Neural cell (in vitro differentiated cells): ENCODE measurements at regions not wholly inside any gene's neighbourhood (a gene's known extent, or its start where the extent isn't known, plus 50 kb on each side); places are given as distances from the start of the nearest gene placed in this dataset.

Source experiments
- H2AFZ ChIP-seq: fragments of 200-600, 300-800 bp; sonication (generic), shearing (Covaris generic); 2 replicates; pipeline ENCODE4 v1.6.0; 2014; ENCODE audit warnings: low read depth, mild to moderate bottlenecking, antibody characterized with exemption, low read length, moderate library complexity
- H3F3A ChIP-seq: fragments of 200-600 bp; shearing (Covaris generic); 2 replicates; pipeline ENCODE4 v1.6.1; 2016; ENCODE audit warnings: mild to moderate bottlenecking, moderate library complexity, mixed read lengths, antibody characterized with exemption, low read length; ENCODE audit not compliant: insufficient read depth, poor library complexity, severe bottlenecking
- H3K27ac ChIP-seq: fragments of 200-600, 300-800 bp; sonication (generic), shearing (Covaris generic); 2 replicates; pipeline ENCODE4 v1.5.1; 2014; ENCODE audit warnings: mild to moderate bottlenecking, low read length, moderate library complexity
- H3K27me3 ChIP-seq: fragments of 300-800, 200-600 bp; sonication (generic), shearing (Covaris generic); 2 replicates; pipeline ENCODE4 v1.6.0; 2014; ENCODE audit warnings: mild to moderate bottlenecking, low read depth, low read length, moderate library complexity; ENCODE audit not compliant: insufficient read depth
- H3K36me3 ChIP-seq: fragments of 300-800, 200-600 bp; sonication (generic), shearing (Covaris generic); 2 replicates; pipeline ENCODE4 v1.5.1; 2014; ENCODE audit warnings: mild to moderate bottlenecking, antibody characterized with exemption, low read length, moderate library complexity; ENCODE audit not compliant: insufficient read depth
- H3K4me2 ChIP-seq: fragments of 300-800, 200-600 bp; sonication (generic), shearing (Covaris generic); 2 replicates; pipeline ENCODE4 v1.6.0; 2014; ENCODE audit warnings: mild to moderate bottlenecking, low read length
- H3K4me3 ChIP-seq: fragments of 300-800, 200-600 bp; sonication (generic), shearing (Covaris generic); 2 replicates; pipeline ENCODE4 v1.5.1; 2014; ENCODE audit warnings: mild to moderate bottlenecking, low read length, moderate library complexity
- H3K79me2 ChIP-seq: fragments of 200-600 bp; shearing (Covaris generic); replicated peaks from 2 replicates; pipeline ENCODE4 v1.6.0; 2014; ENCODE audit warnings: mild to moderate bottlenecking, low read length, moderate library complexity; ENCODE audit not compliant: insufficient read depth
- H3K9ac ChIP-seq: fragments of 300-800, 200-600 bp; sonication (generic), shearing (Covaris generic); 2 replicates; pipeline ENCODE4 v1.6.1; 2016; ENCODE audit warnings: mild to moderate bottlenecking, low read length, mixed read lengths
- H3K9me2 ChIP-seq: fragments of 200-600 bp; shearing (Covaris generic); 2 replicates; pipeline ENCODE4 v1.6.1; 2016; ENCODE audit warnings: mild to moderate bottlenecking, low read length, mixed read lengths; ENCODE audit not compliant: insufficient read depth
- H3K9me3 ChIP-seq: fragments of 200-600, 300-800 bp; sonication (generic), shearing (Covaris generic); 2 replicates; pipeline ENCODE4 v1.6.1; 2016; ENCODE audit warnings: mild to moderate bottlenecking, mixed run types, low read length, moderate library complexity, mixed read lengths
- H4K20me1 ChIP-seq: fragments of 200-600 bp; shearing (Covaris generic); 2 replicates; pipeline ENCODE4 v1.6.1; 2016; ENCODE audit warnings: mild to moderate bottlenecking, mixed run types; ENCODE audit not compliant: insufficient read depth
- CTCF ChIP-seq: fragments of 450-650 bp; IDR thresholded peaks from 2 replicates; pipeline ENCODE4 v1.5.1; 2014; ENCODE audit warnings: antibody characterized with exemption, mild to moderate bottlenecking, moderate library complexity; ENCODE audit not compliant: poor library complexity, severe bottlenecking
- EP300 ChIP-seq: fragments of 450-650 bp; conservative IDR thresholded peaks from 2 replicates; pipeline ENCODE4 v1.6.1; 2014; ENCODE audit warnings: antibody characterized with exemption, mild to moderate bottlenecking, moderate library complexity; ENCODE audit not compliant: poor library complexity, severe bottlenecking
- EZH2 ChIP-seq: fragments of 200-600, 300-800 bp; shearing (Covaris generic), sonication (generic); IDR thresholded peaks from 2 replicates; pipeline ENCODE4 v1.6.1; 2014; ENCODE audit warnings: antibody characterized with exemption, low read length, borderline replicate concordance, mild to moderate bottlenecking; ENCODE audit not compliant: insufficient read depth, poor library complexity, severe bottlenecking
- MXI1 ChIP-seq: fragments of 450-650 bp; conservative IDR thresholded peaks from 2 replicates; pipeline ENCODE4 v1.6.1; 2014; ENCODE audit warnings: antibody characterized with exemption, mild to moderate bottlenecking; ENCODE audit not compliant: poor library complexity, severe bottlenecking
- POLR2AphosphoS5 ChIP-seq: IDR thresholded peaks from 2 replicates; pipeline ENCODE4 v1.6.1; 2012
- RAD21 ChIP-seq: fragments of 450-650 bp; conservative IDR thresholded peaks from 2 replicates; pipeline ENCODE4 v1.6.1; 2014; ENCODE audit warnings: antibody characterized with exemption, mild to moderate bottlenecking, moderate library complexity
- REST ChIP-seq: IDR thresholded peaks from 2 replicates; pipeline ENCODE4 v1.6.1; 2012; ENCODE audit warnings: borderline replicate concordance
- SMC3 ChIP-seq: fragments of 450-650 bp; conservative IDR thresholded peaks from 2 replicates; pipeline ENCODE4 v1.6.1; 2014; ENCODE audit warnings: antibody characterized with exemption, mild to moderate bottlenecking, moderate library complexity; ENCODE audit not compliant: poor library complexity
- TAF1 ChIP-seq: IDR thresholded peaks from 2 replicates; pipeline ENCODE4 v1.6.1; 2012; ENCODE audit warnings: low read depth

- no peak for TF ChIP-seq REST
- TF ChIP-seq CTCF: no peak
- no peak for TF ChIP-seq RAD21
- TF ChIP-seq SMC3: no peak
- TF ChIP-seq POLR2AphosphoS5: no peak
- TF ChIP-seq TAF1: no peak
- TF ChIP-seq EP300: no peak
- TF ChIP-seq MXI1: no peak
- TF ChIP-seq EZH2: no peak
- Histone ChIP-seq H3K9me2 (no peaks in the 10 kb centered on the region), H3K27ac (no peak overlapping the region), H3K9me3 (no peaks in the 10 kb centered on the region), H3F3A (no peaks in the 10 kb centered on the region), H2AFZ (no peak overlapping the region), H3K36me3 (no peaks in the 10 kb centered on the region), H3K4me2 (no peak overlapping the region), H4K20me1 (no peaks in the 10 kb centered on the region), H3K9ac (no peak overlapping the region), H3K27me3 (no peaks in the 10 kb centered on the region), H3K4me3 (no peak overlapping the region), H3K79me2 (no peaks in the 10 kb centered on the region)
Observed at GRCh38 chr1:175839779-175840669, 96.6 kb upstream of the TNR start.

- Histone ChIP-seq H3K27me3 (no peaks in the 10 kb centered on the region), H2AFZ (no peak overlapping the region), H3K9ac (no peak overlapping the region), H3K9me2 (no peaks in the 10 kb centered on the region), H3K4me2 (no peak overlapping the region), H3F3A (no peaks in the 10 kb centered on the region), H3K27ac (no peak overlapping the region), H3K36me3 (no peaks in the 10 kb centered on the region), H3K9me3 (no peaks in the 10 kb centered on the region), H4K20me1 (no peaks in the 10 kb centered on the region), H3K79me2 (no peaks in the 10 kb centered on the region), H3K4me3 (no peak overlapping the region)
- TF ChIP-seq REST (no peak), MXI1 (no peak), EP300 (no peak), CTCF (no peak)
Observed at GRCh38 chr1:175834597-175834996, 91.2 kb upstream of the TNR start.
